Panc1 (cell line): ENCODE measurements at regions not wholly inside any gene's neighbourhood (a gene's known extent, or its start where the extent isn't known, plus 50 kb on each side); places are given as distances from the start of the nearest gene placed in this dataset.

Source experiments
- ATAC-seq: fragments of 200-7000 bp; cut with Tn5 transposase; 2 replicates; pipeline ENCODE4 v1.9.1; 2020; ENCODE audit warnings: mild to moderate bottlenecking, moderate library complexity
- BruUV-seq: library from RNA; stranded (reverse); fragments of 400-500 nt; replicated peaks from 2 replicates; lab custom pipeline; 2021; lab: Mats Ljungman, UMichigan
- CTCF ChIA-PET: fragments of 300-600 bp; sonication (Branson Sonifier 250); formaldehyde crosslinking; loops from one replicate; lab custom pipeline; 2022; ENCODE audit warnings: antibody characterized with exemption; lab: Charles Lee
- POLR2A ChIA-PET: fragments of 300-600 bp; sonication (Branson Sonifier 250); formaldehyde crosslinking; loops from one replicate; lab custom pipeline; 2022; ENCODE audit warnings: antibody characterized with exemption; lab: Charles Lee
- DNase-seq: peaks from one replicate; pipeline ENCODE4 v3.0.0-alpha.2; 2010; ENCODE audit warnings: low read depth, low spot score
- H3K27ac ChIP-seq: 2 replicates; pipeline ENCODE4 v1.5.1; 2011; ENCODE audit warnings: mild to moderate bottlenecking, low read length, inconsistent platforms
- H3K27me3 ChIP-seq: fragments of 200-500 bp; sonication (Bioruptor generic); 2 replicates; pipeline ENCODE4 v1.6.0; 2014; ENCODE audit warnings: low read length, inconsistent platforms; ENCODE audit not compliant: control insufficient read depth, insufficient read depth
- H3K36me3 ChIP-seq: fragments of 200-500 bp; sonication (Bioruptor generic); 2 replicates; pipeline ENCODE4 v1.5.1; 2014; ENCODE audit warnings: inconsistent platforms, mild to moderate bottlenecking, low read length, moderate library complexity; ENCODE audit not compliant: control insufficient read depth, insufficient read depth
- H3K4me1 ChIP-seq: 2 replicates; pipeline ENCODE4 v1.5.1; 2011; ENCODE audit warnings: inconsistent platforms, mild to moderate bottlenecking, low read length, moderate library complexity; ENCODE audit not compliant: control insufficient read depth, insufficient read depth
- H3K4me3 ChIP-seq, 2 experiments: 2 replicates each; pipeline ENCODE4 v1.5.1; 2011 to 2012; ENCODE audit warnings: low read depth in 2 of 2, low read length in 2 of 2, mild to moderate bottlenecking in 2 of 2, inconsistent platforms in 1 of 2, moderate library complexity in 1 of 2
- H3K9me3 ChIP-seq: fragments of 200-500 bp; sonication (Bioruptor generic); 2 replicates; pipeline ENCODE4 v1.5.1; 2014; ENCODE audit warnings: low read depth, mild to moderate bottlenecking, inconsistent platforms, low read length, moderate library complexity; ENCODE audit not compliant: control insufficient read depth, insufficient read depth
- POLR2AphosphoS5 ChIP-seq: IDR thresholded peaks from 2 replicates; pipeline ENCODE4 v1.6.1; 2012; ENCODE audit warnings: mild to moderate bottlenecking, low read depth, low read length, moderate library complexity
- SIN3A ChIP-seq: IDR thresholded peaks from 2 replicates; pipeline ENCODE4 v1.6.1; 2012; ENCODE audit warnings: low read depth, mild to moderate bottlenecking, low read length, moderate library complexity, borderline replicate concordance; ENCODE audit not compliant: insufficient read depth
- TCF7L2 ChIP-seq: IDR thresholded peaks from 2 replicates; pipeline ENCODE4 v1.6.1; 2011; ENCODE audit warnings: mild to moderate bottlenecking, low read depth, low read length, inconsistent platforms
- in situ Hi-C: cut with HindIII; loops from 2 replicates; pipeline ENCODE4 v1.10.0; 2016; ENCODE audit warnings: low sequenced_read_pairs, low pct_unique_long_range_greater_than_20kb
- intact Hi-C: fragments of 100-400 bp; cut with micrococcal nuclease; formaldehyde crosslinking; loops from one replicate; pipeline ENCODE4 v1.10.0; 2022; ENCODE audit not compliant: unreplicated experiment
- TF ChIP-seq, protein P1 (sequence below), 2 experiments: IDR thresholded peaks; 2 replicates each; pipeline ENCODE4 v1.6.1; 2011 to 2012; ENCODE audit warnings: low read depth in 2 of 2, control low read depth in 1 of 2, low read length in 1 of 2, mild to moderate bottlenecking in 1 of 2, moderate library complexity in 1 of 2; ENCODE audit not compliant: insufficient read depth in 1 of 2
- TF ChIP-seq, protein P2 (sequence below): fragments of 450-650 bp; IDR thresholded peaks from 2 replicates; pipeline ENCODE4 v1.5.1; 2017; ENCODE audit warnings: mild to moderate bottlenecking

DNA sequence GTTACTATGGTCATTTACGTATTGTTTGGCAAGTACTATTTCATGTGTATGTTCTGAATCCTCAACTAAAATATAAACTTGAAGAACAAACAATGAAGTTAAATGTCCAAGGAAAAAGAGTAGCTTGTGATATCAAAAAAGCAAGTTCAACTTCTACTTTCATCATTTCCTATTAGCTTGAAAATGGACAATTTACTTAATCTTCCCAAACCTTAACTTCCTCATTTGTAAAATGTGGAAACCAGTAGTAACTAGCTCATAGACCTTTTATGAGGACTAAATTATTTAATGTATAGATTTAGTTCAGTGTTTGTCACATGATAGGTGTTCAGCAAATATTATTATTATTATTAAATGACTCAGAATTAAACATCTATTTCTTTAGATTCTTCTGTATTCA is 276.8 kb upstream of the TET2 start:
- Histone ChIP-seq H3K4me1 (no peaks in the 10 kb centered on the region), H3K36me3 (no peaks in the 10 kb centered on the region), H3K27ac (no peak overlapping the region), H3K9me3 (no peaks in the 10 kb centered on the region), H3K4me3 (no peak overlapping the region), H3K27me3 (no peaks in the 10 kb centered on the region)
- ATAC-seq (no peak), DNase-seq (no peak)
- no TSS peak for BruUV-seq
- intact Hi-C loops (no loop called here), in situ Hi-C loops (no loop called here)
- TF ChIP-seq, protein P1, sequence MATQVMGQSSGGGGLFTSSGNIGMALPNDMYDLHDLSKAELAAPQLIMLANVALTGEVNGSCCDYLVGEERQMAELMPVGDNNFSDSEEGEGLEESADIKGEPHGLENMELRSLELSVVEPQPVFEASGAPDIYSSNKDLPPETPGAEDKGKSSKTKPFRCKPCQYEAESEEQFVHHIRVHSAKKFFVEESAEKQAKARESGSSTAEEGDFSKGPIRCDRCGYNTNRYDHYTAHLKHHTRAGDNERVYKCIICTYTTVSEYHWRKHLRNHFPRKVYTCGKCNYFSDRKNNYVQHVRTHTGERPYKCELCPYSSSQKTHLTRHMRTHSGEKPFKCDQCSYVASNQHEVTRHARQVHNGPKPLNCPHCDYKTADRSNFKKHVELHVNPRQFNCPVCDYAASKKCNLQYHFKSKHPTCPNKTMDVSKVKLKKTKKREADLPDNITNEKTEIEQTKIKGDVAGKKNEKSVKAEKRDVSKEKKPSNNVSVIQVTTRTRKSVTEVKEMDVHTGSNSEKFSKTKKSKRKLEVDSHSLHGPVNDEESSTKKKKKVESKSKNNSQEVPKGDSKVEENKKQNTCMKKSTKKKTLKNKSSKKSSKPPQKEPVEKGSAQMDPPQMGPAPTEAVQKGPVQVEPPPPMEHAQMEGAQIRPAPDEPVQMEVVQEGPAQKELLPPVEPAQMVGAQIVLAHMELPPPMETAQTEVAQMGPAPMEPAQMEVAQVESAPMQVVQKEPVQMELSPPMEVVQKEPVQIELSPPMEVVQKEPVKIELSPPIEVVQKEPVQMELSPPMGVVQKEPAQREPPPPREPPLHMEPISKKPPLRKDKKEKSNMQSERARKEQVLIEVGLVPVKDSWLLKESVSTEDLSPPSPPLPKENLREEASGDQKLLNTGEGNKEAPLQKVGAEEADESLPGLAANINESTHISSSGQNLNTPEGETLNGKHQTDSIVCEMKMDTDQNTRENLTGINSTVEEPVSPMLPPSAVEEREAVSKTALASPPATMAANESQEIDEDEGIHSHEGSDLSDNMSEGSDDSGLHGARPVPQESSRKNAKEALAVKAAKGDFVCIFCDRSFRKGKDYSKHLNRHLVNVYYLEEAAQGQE (IDR thresholded peaks at IDR 0.05; ENCODE audit: insufficient read depth in 1 of 2, low read depth in 2 of 2, low read length in 1 of 2): no peak
- TF ChIP-seq TCF7L2: no peak
- no peak for TF ChIP-seq POLR2AphosphoS5
- TF ChIP-seq, protein P2, sequence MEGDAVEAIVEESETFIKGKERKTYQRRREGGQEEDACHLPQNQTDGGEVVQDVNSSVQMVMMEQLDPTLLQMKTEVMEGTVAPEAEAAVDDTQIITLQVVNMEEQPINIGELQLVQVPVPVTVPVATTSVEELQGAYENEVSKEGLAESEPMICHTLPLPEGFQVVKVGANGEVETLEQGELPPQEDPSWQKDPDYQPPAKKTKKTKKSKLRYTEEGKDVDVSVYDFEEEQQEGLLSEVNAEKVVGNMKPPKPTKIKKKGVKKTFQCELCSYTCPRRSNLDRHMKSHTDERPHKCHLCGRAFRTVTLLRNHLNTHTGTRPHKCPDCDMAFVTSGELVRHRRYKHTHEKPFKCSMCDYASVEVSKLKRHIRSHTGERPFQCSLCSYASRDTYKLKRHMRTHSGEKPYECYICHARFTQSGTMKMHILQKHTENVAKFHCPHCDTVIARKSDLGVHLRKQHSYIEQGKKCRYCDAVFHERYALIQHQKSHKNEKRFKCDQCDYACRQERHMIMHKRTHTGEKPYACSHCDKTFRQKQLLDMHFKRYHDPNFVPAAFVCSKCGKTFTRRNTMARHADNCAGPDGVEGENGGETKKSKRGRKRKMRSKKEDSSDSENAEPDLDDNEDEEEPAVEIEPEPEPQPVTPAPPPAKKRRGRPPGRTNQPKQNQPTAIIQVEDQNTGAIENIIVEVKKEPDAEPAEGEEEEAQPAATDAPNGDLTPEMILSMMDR: no peak
- TF ChIP-seq SIN3A: no peak
- CTCF ChIA-PET: no interaction called here
- POLR2A ChIA-PET: no interaction called here

DNA sequence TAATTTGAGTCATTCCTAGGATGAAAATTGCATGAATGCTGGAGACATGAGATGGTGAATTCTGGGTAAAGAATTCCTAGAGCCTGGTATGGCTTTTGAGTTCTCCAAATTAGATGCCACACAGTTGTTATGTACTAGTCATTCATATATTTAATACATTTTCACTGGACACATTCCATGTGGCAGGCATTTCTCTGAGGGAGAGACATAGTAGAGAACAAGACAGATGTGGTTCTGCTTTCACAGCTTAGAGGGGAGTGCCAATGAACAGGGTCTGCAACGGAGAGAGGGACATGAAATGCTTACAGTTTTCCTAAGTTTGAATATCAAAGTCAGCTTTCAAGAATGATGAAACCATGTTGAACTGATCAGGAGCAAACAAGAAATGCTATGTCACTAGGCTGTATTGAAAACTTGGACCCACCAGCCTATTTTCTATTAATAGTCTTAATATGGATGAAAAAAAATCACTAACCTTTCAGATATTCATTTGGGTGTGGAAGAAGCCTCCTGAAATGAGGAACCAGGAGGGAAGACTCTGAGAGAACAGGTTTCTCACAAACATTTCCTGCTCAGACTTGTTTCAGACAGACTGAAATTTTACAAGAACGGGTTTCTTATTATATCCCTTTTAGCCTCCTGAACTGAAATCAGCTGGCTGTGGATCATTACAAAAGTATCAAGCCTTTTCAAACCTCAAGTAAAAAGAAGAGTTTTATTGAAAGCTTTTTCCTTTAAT is 276.0 kb upstream of the TET2 start:
- ChIA-PET CTCF (no interaction called here), POLR2A (no interaction called here)
- TF ChIP-seq SIN3A (no peak), TCF7L2 (no peak), POLR2AphosphoS5 (no peak)
- TF ChIP-seq, protein P2: no peak
- TF ChIP-seq, protein P1 (IDR thresholded peaks at IDR 0.05; ENCODE audit: insufficient read depth in 1 of 2, low read depth in 2 of 2, low read length in 1 of 2): no peak
- in situ Hi-C loops (no loop called here), intact Hi-C loops (no loop called here)
- H3K27me3 ChIP-seq: no peaks in the 10 kb centered on the region
- no peak for ATAC-seq
- no TSS peak for BruUV-seq
- DNase-seq: no peak
- H3K9me3 ChIP-seq: no peaks in the 10 kb centered on the region
- H3K36me3 ChIP-seq: no peaks in the 10 kb centered on the region
- no peak overlapping the region for H3K27ac ChIP-seq
- no peaks in the 10 kb centered on the region for H3K4me1 ChIP-seq
- H3K4me3 ChIP-seq: no peak overlapping the region
